GM13976 (cell line): ENCODE measurements at regions not wholly inside any gene's neighbourhood (a gene's known extent, or its start where the extent isn't known, plus 50 kb on each side); places are given as distances from the start of the nearest gene placed in this dataset.

Source experiments
- DNase-seq: peaks from one replicate; pipeline ENCODE4 v3.0.0; 2012; ENCODE audit warnings: low spot score
- CTCF ChIP-seq: IDR thresholded peaks from 2 replicates; pipeline ENCODE4 v1.5.1; 2012; ENCODE audit warnings: borderline replicate concordance, mild to moderate bottlenecking; ENCODE audit not compliant: insufficient read depth; ENCODE audit errors: extremely low read depth, missing control alignments, control extremely low read depth
- in situ Hi-C: fragments of 300-500 bp; cut with MboI; formaldehyde crosslinking; loops from one replicate; pipeline ENCODE4 v1.12.0; 2022; ENCODE audit warnings: low sequenced_read_pairs, mixed read lengths, inconsistent platforms; ENCODE audit not compliant: unreplicated experiment

- DNase-seq, result no peak
- in situ Hi-C loops, result no loop called here
- no peak for TF ChIP-seq CTCF
These were observed 72.8 kb downstream of the ETS2 start for GRCh38 chr21:38878379-38879179.

GRCh38 chr21:38875694-38876492 is 70.2 kb downstream of the ETS2 start:
- no peak for DNase-seq
- no peak for TF ChIP-seq CTCF
- in situ Hi-C loops, result no loop called here
